ENCODE measurements at regions not wholly inside any gene's neighbourhood (a gene's known extent, or its start where the extent isn't known, plus 50 kb on each side); places are given as distances from the start of the nearest gene placed in this dataset.

DNA sequence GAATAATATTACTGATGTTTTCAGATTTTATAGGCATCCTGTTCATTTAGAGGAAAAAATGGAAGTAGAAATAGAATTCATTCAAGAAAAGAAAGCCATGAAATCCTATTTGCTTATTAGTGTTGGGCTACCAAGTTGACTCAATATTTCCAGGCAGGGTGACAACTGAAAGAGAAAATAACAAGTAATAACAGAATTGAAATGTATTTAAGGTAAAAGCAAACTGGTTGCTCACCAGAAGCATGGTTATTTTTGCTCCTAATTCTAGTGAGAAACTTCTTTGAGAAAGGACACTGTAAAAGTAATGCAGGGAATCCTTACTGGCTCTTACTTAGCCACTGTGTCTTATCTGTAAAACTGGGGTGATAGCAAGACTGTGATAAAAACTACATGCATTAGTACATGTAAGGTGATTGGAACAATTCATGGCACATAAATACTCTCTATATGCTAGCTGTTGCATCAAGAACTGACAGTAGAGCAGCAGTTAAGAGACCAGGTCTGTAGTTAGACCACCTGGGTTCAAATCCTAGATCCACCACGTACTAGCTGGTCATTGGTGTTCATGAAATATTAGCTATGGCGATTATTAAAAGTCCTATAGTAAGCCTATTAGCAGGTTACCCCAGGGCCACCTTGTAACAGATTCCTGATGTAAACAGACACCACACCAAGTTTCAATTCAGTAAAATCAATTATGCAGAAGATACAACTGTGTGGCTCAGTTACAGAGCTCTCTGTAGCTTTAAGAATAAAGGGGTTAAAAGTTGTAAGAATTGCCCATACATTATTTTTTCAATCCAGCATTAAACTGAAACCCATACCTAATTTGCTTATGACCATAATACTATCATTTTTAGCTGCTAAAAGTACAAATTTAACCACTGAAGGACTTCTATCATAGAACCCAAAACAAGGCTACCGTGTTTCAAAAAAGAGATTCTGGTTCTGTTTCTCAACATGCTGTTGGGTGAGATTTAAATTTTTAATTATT, 159.2 kb upstream of the COL21A1 start (continued):
- no peak for TF ChIP-seq RFX5 (IDR thresholded peaks at IDR 0.05; ENCODE audit: low read depth, low read length)

- H3K4me2 ChIP-seq (ENCODE audit: low read depth, low read length): no peak overlapping the region
- BruUV-seq (replicated peaks): no TSS peak
- no peak overlapping the region for H3K27ac ChIP-seq (ENCODE audit: insufficient read depth, low read length)
- no peak overlapping the region for H3K14ac ChIP-seq (replicated peaks; ENCODE audit: low read depth, low read length)
- no peak overlapping the region for H2BK20ac ChIP-seq (ENCODE audit: low read depth, low read length)
- no peak overlapping the region for H2BK120ac ChIP-seq (ENCODE audit: low read depth, low read length)
- no peaks in the 10 kb centered on the region for H4K20me1 ChIP-seq (ENCODE audit: insufficient read depth, low read length)
- ChIA-PET CTCF (no interaction called here), POLR2A (ENCODE audit: unreplicated experiment) (no interaction called here)
- no peak overlapping the region for H3K18ac ChIP-seq (ENCODE audit: low read depth, low read length)
- TF ChIP-seq BHLHE40 (IDR thresholded peaks at IDR 0.05; ENCODE audit: low read depth, low read length): no peak
- no peak for TF ChIP-seq RFX5 (IDR thresholded peaks at IDR 0.05; ENCODE audit: low read depth, low read length)
- no peak for TF ChIP-seq CHD1 (IDR thresholded peaks at IDR 0.05; ENCODE audit: low read depth, low read length)
- no peak for TF ChIP-seq NFE2L2 (IDR thresholded peaks at IDR 0.05; ENCODE audit: low read depth, low read length)
- no peak for TF ChIP-seq MAFK (IDR thresholded peaks at IDR 0.05; ENCODE audit: low read depth, low read length)
- TF ChIP-seq FOS (IDR thresholded peaks at IDR 0.05; ENCODE audit: low read depth, low read length): no peak
- TF ChIP-seq, protein P1, sequence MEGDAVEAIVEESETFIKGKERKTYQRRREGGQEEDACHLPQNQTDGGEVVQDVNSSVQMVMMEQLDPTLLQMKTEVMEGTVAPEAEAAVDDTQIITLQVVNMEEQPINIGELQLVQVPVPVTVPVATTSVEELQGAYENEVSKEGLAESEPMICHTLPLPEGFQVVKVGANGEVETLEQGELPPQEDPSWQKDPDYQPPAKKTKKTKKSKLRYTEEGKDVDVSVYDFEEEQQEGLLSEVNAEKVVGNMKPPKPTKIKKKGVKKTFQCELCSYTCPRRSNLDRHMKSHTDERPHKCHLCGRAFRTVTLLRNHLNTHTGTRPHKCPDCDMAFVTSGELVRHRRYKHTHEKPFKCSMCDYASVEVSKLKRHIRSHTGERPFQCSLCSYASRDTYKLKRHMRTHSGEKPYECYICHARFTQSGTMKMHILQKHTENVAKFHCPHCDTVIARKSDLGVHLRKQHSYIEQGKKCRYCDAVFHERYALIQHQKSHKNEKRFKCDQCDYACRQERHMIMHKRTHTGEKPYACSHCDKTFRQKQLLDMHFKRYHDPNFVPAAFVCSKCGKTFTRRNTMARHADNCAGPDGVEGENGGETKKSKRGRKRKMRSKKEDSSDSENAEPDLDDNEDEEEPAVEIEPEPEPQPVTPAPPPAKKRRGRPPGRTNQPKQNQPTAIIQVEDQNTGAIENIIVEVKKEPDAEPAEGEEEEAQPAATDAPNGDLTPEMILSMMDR (conservative IDR thresholded peaks at IDR 0.05; ENCODE audit: low read depth, low read length): no peak
- TF ChIP-seq RAD21 (IDR thresholded peaks at IDR 0.05; ENCODE audit: low read length): no peak
- H4K91ac ChIP-seq (ENCODE audit: insufficient read depth, low read depth, low read length): no peak overlapping the region
- in situ Hi-C loops (cut with MboI; ENCODE audit: low sequenced_read_pairs): no loop called here
- H3K9ac ChIP-seq (ENCODE audit: low read depth, low read length): no peak overlapping the region
- no peak overlapping the region for H2AFZ ChIP-seq (replicated peaks; ENCODE audit: low read length, poor library complexity)
- peaks cover 3% of the 10 kb centered on the region; the same call in 1 of the 2 replicates for H3K9me1 ChIP-seq (ENCODE audit: insufficient read depth, low read length)
- no peak overlapping the region for H2AK5ac ChIP-seq (ENCODE audit: low read depth, low read length)
- no peak overlapping the region for H3K4me3 ChIP-seq (ENCODE audit: insufficient read depth, low read depth, low read length)
- ATAC-seq (ENCODE audit: low read depth) (no peak), DNase-seq (no peak)
- dilution Hi-C loops (cut with HindIII; ENCODE audit: low sequenced_read_pairs, unreplicated experiment): no loop called here
- no peak overlapping the region for H4K8ac ChIP-seq (ENCODE audit: low read depth in 2 of 2, low read length in 2 of 2)
- no peak overlapping the region for H2AK9ac ChIP-seq (replicated peaks; ENCODE audit: low read depth, low read length, poor library complexity)
- intact Hi-C loops (cut with micrococcal nuclease): no loop called here
- no peak overlapping the region for H2BK5ac ChIP-seq (ENCODE audit: low read depth, low read length, poor library complexity, severe bottlenecking)
- no peak overlapping the region for H3K4ac ChIP-seq (ENCODE audit: low read depth, low read length)
- H4K5ac ChIP-seq (ENCODE audit: low read depth, low read length): no peak overlapping the region
- H3K4me1 ChIP-seq (ENCODE audit: control insufficient read depth, insufficient read depth, low read length): peaks cover 3% of the 10 kb centered on the region; the same call in 1 of the 2 replicates
- no peaks in the 10 kb centered on the region for H3K79me1 ChIP-seq (ENCODE audit: low read depth in 1 of 2, low read length in 2 of 2)
- no peak overlapping the region for H3K23ac ChIP-seq (ENCODE audit: low read depth, low read length)
- no peaks in the 10 kb centered on the region for H3K9me3 ChIP-seq (ENCODE audit: control insufficient read depth, insufficient read depth, low read length)
- H3K27me3 ChIP-seq (ENCODE audit: control insufficient read depth, insufficient read depth, low read length): no peaks in the 10 kb centered on the region
- no peaks in the 10 kb centered on the region for H3K36me3 ChIP-seq (ENCODE audit: control insufficient read depth, insufficient read depth, low read length)
- no peak overlapping the region for H2BK15ac ChIP-seq (ENCODE audit: low read depth, low read length)
- no peak overlapping the region for H3K56ac ChIP-seq (ENCODE audit: extremely low read depth, insufficient read depth, low read length)
- WGBS, 2 experiments (ENCODE audit: extremely low coverage in 2 of 2, insufficient read length in 1 of 2): 100% methylated on average over 1 of the region's 2 CpGs; no CpG with 5 or more reads in 1 of the 2 experiments
These were observed 157.2 kb upstream of the COL21A1 start for GRCh38 chr6:56404599-56404998.

Data from IMR-90 (cell line).